OCI-LY3 (cell line): ENCODE measurements at regions not wholly inside any gene's neighbourhood (a gene's known extent, or its start where the extent isn't known, plus 50 kb on each side); places are given as distances from the start of the nearest gene placed in this dataset.

Source experiments
- CTCF ChIP-seq: fragments of 200-600, 300-600 bp; sonication (generic); IDR thresholded peaks from 2 replicates; pipeline ENCODE4 v1.5.1; 2014; ENCODE audit warnings: antibody characterized with exemption, low read length, low read depth
- EZH2phosphoT487 ChIP-seq: fragments of 200-600 bp; shearing (Covaris generic); IDR thresholded peaks from 2 replicates; pipeline ENCODE4 v1.6.1; 2018; ENCODE audit warnings: antibody characterized with exemption, mixed run types, low read depth

- TF ChIP-seq CTCF (no peak), EZH2phosphoT487 (no peak)
Measured at GRCh38 chr3:72153477-72154314, 368.7 kb upstream of the PROK2 start.
